ENCODE measurements at regions not wholly inside any gene's neighbourhood (a gene's known extent, or its start where the extent isn't known, plus 50 kb on each side); places are given as distances from the start of the nearest gene placed in this dataset.

DNA sequence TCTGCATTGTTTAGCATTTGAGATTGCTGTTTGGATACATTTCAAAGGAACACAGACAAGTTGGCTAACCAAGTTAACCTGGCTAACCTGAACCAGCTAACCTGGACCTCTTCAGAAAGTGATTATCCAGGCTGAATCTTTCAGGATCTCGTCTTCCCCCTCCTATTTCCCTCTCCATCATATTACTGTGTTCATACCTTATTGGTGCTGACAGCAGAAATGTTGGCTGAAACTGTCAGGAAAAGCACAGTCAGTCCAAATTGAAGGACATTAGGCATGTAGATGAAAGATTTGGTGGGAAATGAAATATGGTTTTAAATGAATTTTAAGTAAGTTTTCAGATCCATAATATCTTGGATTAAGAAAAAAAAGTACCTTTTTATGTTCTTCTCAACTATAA lies 92.5 kb upstream of the NEUROD1 start:
- H3K9me3 Mint-ChIP-seq (ENCODE audit: unreplicated experiment), result no peaks in the 10 kb centered on the region
- H3K27ac Mint-ChIP-seq (ENCODE audit: unreplicated experiment), result no peak overlapping the region
- no peak for DNase-seq (ENCODE audit: low spot score)
- H3K4me1 Mint-ChIP-seq (ENCODE audit: unreplicated experiment), result peaks cover 9% of the 10 kb centered on the region
- no peak overlapping the region for H3K4me3 Mint-ChIP-seq (ENCODE audit: unreplicated experiment)
- H3K36me3 Mint-ChIP-seq (ENCODE audit: low read depth, unreplicated experiment), result no peaks in the 10 kb centered on the region
- H3K27me3 Mint-ChIP-seq (ENCODE audit: unreplicated experiment), result peaks cover 3% of the 10 kb centered on the region
- TF ChIP-seq, protein P1, sequence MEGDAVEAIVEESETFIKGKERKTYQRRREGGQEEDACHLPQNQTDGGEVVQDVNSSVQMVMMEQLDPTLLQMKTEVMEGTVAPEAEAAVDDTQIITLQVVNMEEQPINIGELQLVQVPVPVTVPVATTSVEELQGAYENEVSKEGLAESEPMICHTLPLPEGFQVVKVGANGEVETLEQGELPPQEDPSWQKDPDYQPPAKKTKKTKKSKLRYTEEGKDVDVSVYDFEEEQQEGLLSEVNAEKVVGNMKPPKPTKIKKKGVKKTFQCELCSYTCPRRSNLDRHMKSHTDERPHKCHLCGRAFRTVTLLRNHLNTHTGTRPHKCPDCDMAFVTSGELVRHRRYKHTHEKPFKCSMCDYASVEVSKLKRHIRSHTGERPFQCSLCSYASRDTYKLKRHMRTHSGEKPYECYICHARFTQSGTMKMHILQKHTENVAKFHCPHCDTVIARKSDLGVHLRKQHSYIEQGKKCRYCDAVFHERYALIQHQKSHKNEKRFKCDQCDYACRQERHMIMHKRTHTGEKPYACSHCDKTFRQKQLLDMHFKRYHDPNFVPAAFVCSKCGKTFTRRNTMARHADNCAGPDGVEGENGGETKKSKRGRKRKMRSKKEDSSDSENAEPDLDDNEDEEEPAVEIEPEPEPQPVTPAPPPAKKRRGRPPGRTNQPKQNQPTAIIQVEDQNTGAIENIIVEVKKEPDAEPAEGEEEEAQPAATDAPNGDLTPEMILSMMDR (IDR thresholded peaks at IDR 0.05; ENCODE audit: unreplicated experiment), result no peak

GRCh38 chr2:181774685-181775084 lies 94.4 kb upstream of the NEUROD1 start:
- Mint-ChIP-seq H3K9me3 (ENCODE audit: unreplicated experiment) (no peaks in the 10 kb centered on the region), H3K27me3 (ENCODE audit: unreplicated experiment) (peaks cover 6% of the 10 kb centered on the region), H3K4me1 (ENCODE audit: unreplicated experiment) (peaks cover 15% of the 10 kb centered on the region), H3K36me3 (ENCODE audit: low read depth, unreplicated experiment) (no peaks in the 10 kb centered on the region), H3K4me3 (ENCODE audit: unreplicated experiment) (no peak overlapping the region), H3K27ac (ENCODE audit: unreplicated experiment) (no peak overlapping the region)
- DNase-seq (ENCODE audit: low spot score), result no peak
- TF ChIP-seq, protein P1 (IDR thresholded peaks at IDR 0.05; ENCODE audit: unreplicated experiment), result no peak

DNA sequence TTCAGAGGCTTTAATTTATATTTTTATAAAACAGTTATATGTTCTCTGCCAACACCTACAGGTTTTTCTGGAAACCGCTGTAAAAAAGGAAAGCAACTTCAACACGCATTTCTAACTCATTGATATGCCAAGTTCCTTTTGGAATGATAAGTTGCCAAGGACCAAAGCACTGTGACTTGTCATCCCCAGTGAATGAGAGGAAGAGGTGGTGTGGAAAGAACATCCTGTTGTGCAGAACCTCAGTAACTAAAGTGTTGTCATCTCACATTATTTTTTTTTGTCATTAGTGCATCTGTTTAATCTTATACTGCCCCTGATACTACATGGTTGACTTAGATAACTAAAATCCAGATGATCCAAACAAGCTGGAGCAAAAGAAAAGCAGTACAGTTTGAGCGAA lies 96.0 kb upstream of the NEUROD1 start:
- Mint-ChIP-seq H3K4me1 (ENCODE audit: unreplicated experiment) (peaks cover 31% of the 10 kb centered on the region), H3K4me3 (ENCODE audit: unreplicated experiment) (no peak overlapping the region), H3K36me3 (ENCODE audit: low read depth, unreplicated experiment) (no peaks in the 10 kb centered on the region), H3K27me3 (ENCODE audit: unreplicated experiment) (peaks cover 6% of the 10 kb centered on the region), H3K9me3 (ENCODE audit: unreplicated experiment) (no peaks in the 10 kb centered on the region), H3K27ac (ENCODE audit: unreplicated experiment) (no peak overlapping the region)
- TF ChIP-seq, protein P1 (IDR thresholded peaks at IDR 0.05; ENCODE audit: unreplicated experiment), result no peak
- DNase-seq (ENCODE audit: low spot score), result no peak

DNA sequence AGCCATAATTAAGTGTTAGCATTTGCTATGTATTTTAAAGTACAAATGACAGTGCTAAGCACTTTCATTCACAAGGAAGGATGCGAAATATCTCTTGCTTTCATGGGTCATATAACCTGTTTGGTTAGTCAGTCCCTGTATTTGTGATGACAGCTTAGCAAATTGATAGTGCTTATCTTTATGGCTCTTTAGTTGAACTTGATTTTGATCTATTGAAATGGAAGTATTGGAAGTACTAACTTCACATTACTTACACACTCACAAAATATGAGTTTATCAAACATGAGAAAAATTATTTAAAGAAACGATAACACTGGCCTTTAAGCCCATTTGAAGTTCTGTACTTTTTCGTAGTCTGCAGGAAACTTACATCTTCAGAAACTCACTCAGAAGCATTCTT lies 97.4 kb upstream of the NEUROD1 start:
- Mint-ChIP-seq H3K27ac (ENCODE audit: unreplicated experiment) (no peak overlapping the region), H3K27me3 (ENCODE audit: unreplicated experiment) (peaks cover 6% of the 10 kb centered on the region), H3K4me1 (ENCODE audit: unreplicated experiment) (peaks cover 39% of the 10 kb centered on the region), H3K4me3 (ENCODE audit: unreplicated experiment) (no peak overlapping the region), H3K9me3 (ENCODE audit: unreplicated experiment) (no peaks in the 10 kb centered on the region), H3K36me3 (ENCODE audit: low read depth, unreplicated experiment) (no peaks in the 10 kb centered on the region)
- no peak for DNase-seq (ENCODE audit: low spot score)
- TF ChIP-seq, protein P1 (IDR thresholded peaks at IDR 0.05; ENCODE audit: unreplicated experiment), result no peak

DNA sequence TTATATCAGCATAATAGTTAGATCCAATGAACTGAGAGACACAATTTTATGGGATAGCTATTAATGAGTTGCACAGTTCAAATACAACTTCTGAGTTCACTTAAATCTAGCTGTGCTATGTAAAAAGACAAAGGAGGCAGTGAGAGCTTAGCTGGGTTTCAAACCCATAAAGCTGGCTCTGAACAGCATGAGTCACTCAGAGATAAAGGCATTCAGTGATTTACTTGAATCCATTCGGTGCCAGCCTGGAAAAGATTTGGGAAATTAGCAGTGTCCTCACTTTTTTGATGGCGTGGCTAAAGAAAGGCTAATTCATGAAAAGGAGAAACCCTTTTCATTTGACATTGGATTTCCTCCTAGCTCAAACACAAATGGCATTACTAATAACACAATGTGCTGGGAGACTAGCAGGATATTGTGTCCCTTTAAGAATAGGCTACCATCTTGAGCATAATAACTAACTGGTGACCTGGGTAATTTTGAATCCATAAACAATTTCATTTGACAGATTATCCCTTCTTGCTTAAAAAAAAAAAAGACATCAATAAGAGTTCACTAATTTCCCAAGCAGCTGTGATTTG lies 98.4 kb upstream of the NEUROD1 start:
- Mint-ChIP-seq H3K36me3 (ENCODE audit: low read depth, unreplicated experiment) (no peaks in the 10 kb centered on the region), H3K4me3 (ENCODE audit: unreplicated experiment) (no peak overlapping the region), H3K9me3 (ENCODE audit: unreplicated experiment) (no peaks in the 10 kb centered on the region), H3K27ac (ENCODE audit: unreplicated experiment) (no peak overlapping the region), H3K4me1 (ENCODE audit: unreplicated experiment) (peaks cover 48% of the 10 kb centered on the region), H3K27me3 (ENCODE audit: unreplicated experiment) (peaks cover 6% of the 10 kb centered on the region)
- TF ChIP-seq, protein P1 (IDR thresholded peaks at IDR 0.05; ENCODE audit: unreplicated experiment), result no peak
- no peak for DNase-seq (ENCODE audit: low spot score)

Data from endothelial cell (in vitro differentiated cells).